Tibial nerve (tissue), 4 donors: ENCODE measurements at regions not wholly inside any gene's neighbourhood (a gene's known extent, or its start where the extent isn't known, plus 50 kb on each side); places are given as distances from the start of the nearest gene placed in this dataset. TPM values are rescaled to one million over a fixed set of nuclear protein-coding genes. Genes with fewer than 3 reads are reported as not detected.

Source experiments
- DNase-seq, 2 donors: peaks; one replicate each; pipeline ENCODE4 v3.0.0-alpha.2; 2019; ENCODE audit warnings: low spot score in 2 of 2
- H3K27ac ChIP-seq, 4 donors: fragments of 200-600 bp; sonication (generic) in 3 of 4; one replicate each; pipeline ENCODE4 v1.5.1; 2017 to 2019; ENCODE audit warnings: mild to moderate bottlenecking in 1 of 4
- H3K27me3 ChIP-seq, 2 donors: fragments of 200-600 bp; sonication (generic) in 1 of 2; one replicate each; pipeline versions ENCODE4 v1.5.1 to v1.6.0; 2017 to 2019
- H3K36me3 ChIP-seq, 3 donors: fragments of 200-600 bp; sonication (generic); one replicate each; pipeline ENCODE4 v1.5.1; 2018 to 2019
- H3K4me1 ChIP-seq, 4 donors: fragments of 200-600 bp; sonication (generic) in 3 of 4; one replicate each; pipeline ENCODE4 v1.5.1; 2017 to 2019
- H3K4me3 ChIP-seq, 4 donors: fragments of 200-600 bp; sonication (generic) in 3 of 4; one replicate each; pipeline ENCODE4 v1.5.1; 2017 to 2019; ENCODE audit warnings: mild to moderate bottlenecking in 1 of 4, moderate library complexity in 1 of 4
- H3K9me3 ChIP-seq, 4 donors: fragments of 200-600 bp; sonication (generic) in 3 of 4; one replicate each; pipeline ENCODE4 v1.5.1; 2017 to 2019
- CTCF ChIP-seq, 5 experiments: fragments of 200-600 bp in 3 of 5; fragments of 450-650 bp in 2 of 5; sonication (generic) in 3 of 5; IDR thresholded peaks; one replicate each; pipeline ENCODE4 v1.5.1; 2016 to 2019; ENCODE audit warnings: antibody characterized with exemption in 5 of 5, mild to moderate bottlenecking in 3 of 5, moderate library complexity in 2 of 5
- EP300 ChIP-seq, 2 donors: sonication (generic); formaldehyde crosslinking; IDR thresholded peaks; one replicate each; pipeline ENCODE4 v1.6.1; 2017; ENCODE audit warnings: antibody characterized with exemption in 2 of 2, mild to moderate bottlenecking in 1 of 2
- POLR2A ChIP-seq, 2 donors: fragments of 450-650 bp; IDR thresholded peaks; one replicate each; pipeline ENCODE4 v1.6.1; 2017; ENCODE audit warnings: antibody characterized with exemption in 2 of 2, mild to moderate bottlenecking in 2 of 2, moderate library complexity in 2 of 2
- WGBS, 2 donors: methylation state at CpG; one replicate each; pipeline ENCODE4 v1.1.5; 2018; 5-methylcytosine and 5-hydroxymethylcytosine counted together
- small RNA-seq: library from RNA; depleted of rRNA; stranded (forward); fragments of <200 nt; gene quantifications from one replicate; pipeline ENCODE3, GENCODE V24; 2016

GRCh38 chr22:22432937-22433336 is 75.6 kb downstream of the ZNF280B start:
- DNase-seq = no peak
- Histone ChIP-seq H3K27ac (no peak overlapping the region), H3K4me3 (no peak overlapping the region), H3K27me3 (peaks cover 0 to 6% of the 10 kb centered on the region in 2 donors), H3K4me1 (no peaks in the 10 kb centered on the region), H3K9me3 (no peaks in the 10 kb centered on the region), H3K36me3 (no peaks in the 10 kb centered on the region)
- 83 to 87% methylated on average over 3 of the region's 3 CpGs for WGBS, 2 donors
- TF ChIP-seq POLR2A (IDR thresholded peaks at IDR 0.05) = no peak
- no peak for TF ChIP-seq EP300 (IDR thresholded peaks at IDR 0.05)
- no peak for TF ChIP-seq CTCF (IDR thresholded peaks at IDR 0.05)

DNA sequence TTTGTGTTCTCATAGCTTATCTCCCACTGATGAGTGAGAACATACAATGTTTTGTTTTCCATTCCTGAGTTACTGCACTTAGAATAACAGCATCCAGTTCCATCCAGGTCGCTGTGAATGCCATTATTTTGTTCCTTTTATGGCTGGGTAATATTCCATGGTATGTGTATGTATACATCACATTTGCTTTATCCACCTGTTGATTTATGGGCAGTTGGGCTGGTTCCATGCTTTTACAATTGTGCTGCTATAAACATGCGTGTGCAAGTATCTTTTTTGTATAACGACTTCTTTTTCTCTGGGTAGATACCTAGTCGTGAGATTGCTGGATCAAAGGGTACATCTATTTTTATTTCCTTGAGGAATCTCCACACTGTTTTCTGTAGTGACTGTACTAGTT is 74.8 kb downstream of the ZNF280B start:
- Histone ChIP-seq H3K9me3 (no peaks in the 10 kb centered on the region), H3K36me3 (no peaks in the 10 kb centered on the region), H3K4me1 (no peaks in the 10 kb centered on the region), H3K4me3 (no peak overlapping the region), H3K27me3 (peaks cover 0 to 6% of the 10 kb centered on the region in 2 donors), H3K27ac (no peak overlapping the region)
- 66 to 69% methylated on average over 4 of the region's 4 CpGs for WGBS, 2 donors
- DNase-seq = no peak
- TF ChIP-seq CTCF (IDR thresholded peaks at IDR 0.05) (no peak), POLR2A (IDR thresholded peaks at IDR 0.05) (no peak), EP300 (IDR thresholded peaks at IDR 0.05) (no peak)

Small RNAs in the stretch of these regions (small RNA-seq; reads per million reads assigned to genes)
- gene AC245291.3 (not detected), gene IGLVVII-41-1 (not detected)
